IPS-20b (cell line): ENCODE measurements at regions not wholly inside any gene's neighbourhood (a gene's known extent, or its start where the extent isn't known, plus 50 kb on each side); places are given as distances from the start of the nearest gene placed in this dataset.

ENCODE experiments used
- H3K27ac ChIP-seq: one replicate; pipeline ENCODE4 v1.5.1; 2013; ENCODE audit warnings: low read length
- H3K27me3 ChIP-seq: 2 replicates; pipeline ENCODE4 v1.6.1; 2013; ENCODE audit warnings: mild to moderate bottlenecking, low read length, inconsistent platforms; ENCODE audit not compliant: insufficient read depth
- H3K36me3 ChIP-seq: 2 replicates; pipeline ENCODE4 v1.6.1; 2013; ENCODE audit warnings: low read depth, mild to moderate bottlenecking, inconsistent platforms, low read length, moderate library complexity; ENCODE audit not compliant: insufficient read depth
- H3K4me1 ChIP-seq: 2 replicates; pipeline ENCODE4 v1.6.1; 2013; ENCODE audit warnings: mild to moderate bottlenecking, control low read depth, inconsistent platforms, low read length, moderate library complexity; ENCODE audit not compliant: insufficient read depth
- H3K4me3 ChIP-seq: 2 replicates; pipeline ENCODE4 v1.5.1; 2013; ENCODE audit warnings: mild to moderate bottlenecking, low read length, inconsistent platforms
- H3K9ac ChIP-seq: 2 replicates; pipeline ENCODE4 v1.6.1; 2013; ENCODE audit warnings: low read depth, mild to moderate bottlenecking, inconsistent platforms, low read length, moderate library complexity
- H3K9me3 ChIP-seq: 2 replicates; pipeline ENCODE4 v1.6.1; 2013; ENCODE audit warnings: mild to moderate bottlenecking, low read depth, low read length, inconsistent platforms; ENCODE audit not compliant: insufficient read depth

GRCh38 chr2:217511850-217512249, 490.9 kb downstream of the TNS1 start:
- Histone ChIP-seq H3K4me3 (no peak overlapping the region), H3K27me3 (no peaks in the 10 kb centered on the region), H3K36me3 (no peaks in the 10 kb centered on the region), H3K4me1 (no peaks in the 10 kb centered on the region), H3K9ac (no peak overlapping the region), H3K27ac (no peak overlapping the region), H3K9me3 (no peaks in the 10 kb centered on the region)

DNA sequence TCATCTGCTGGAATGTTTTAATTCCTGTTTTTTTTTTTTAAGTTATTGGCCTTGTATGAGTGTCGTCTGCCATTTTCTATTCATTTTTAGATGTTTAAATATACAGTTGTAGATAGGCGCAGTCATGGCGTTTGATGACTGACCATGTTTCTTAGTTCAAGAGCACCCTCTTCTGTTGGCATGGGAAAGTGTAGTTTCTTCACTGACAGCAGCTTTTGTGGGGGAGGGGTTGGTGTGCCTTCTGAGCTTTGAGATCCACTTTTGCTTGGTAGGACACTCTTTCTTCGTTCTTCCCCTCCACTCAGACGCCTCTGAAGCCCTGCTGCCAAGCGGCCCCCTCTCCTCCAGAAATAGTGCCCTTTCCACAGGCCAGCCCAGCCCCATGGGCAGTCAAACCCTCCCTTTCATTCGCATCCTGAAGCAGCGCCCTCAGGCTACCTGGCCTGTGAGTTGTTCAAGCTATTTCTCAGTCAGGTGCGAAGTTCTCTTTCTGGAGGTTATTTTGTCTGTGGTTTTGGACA, 492.0 kb downstream of the TNS1 start:
- no peak overlapping the region; the same call in 1 of the 2 replicates for H3K4me3 ChIP-seq
- H3K9ac ChIP-seq, result no peak overlapping the region

GRCh38 chr2:217505303-217505702, 497.5 kb downstream of the TNS1 start:
- no peaks in the 10 kb centered on the region for H3K27me3 ChIP-seq
- H3K4me1 ChIP-seq, result no peaks in the 10 kb centered on the region
- H3K36me3 ChIP-seq, result no peaks in the 10 kb centered on the region
- no peak overlapping the region for H3K27ac ChIP-seq
- H3K9me3 ChIP-seq, result no peaks in the 10 kb centered on the region
- no peak overlapping the region for H3K9ac ChIP-seq
- no peak overlapping the region for H3K4me3 ChIP-seq

More for the DNA sequence above, 492.0 kb downstream of the TNS1 start:
- Histone ChIP-seq H3K27ac (no peak overlapping the region), H3K36me3 (no peaks in the 10 kb centered on the region), H3K27me3 (no peaks in the 10 kb centered on the region), H3K9me3 (no peaks in the 10 kb centered on the region), H3K4me1 (no peaks in the 10 kb centered on the region)

DNA sequence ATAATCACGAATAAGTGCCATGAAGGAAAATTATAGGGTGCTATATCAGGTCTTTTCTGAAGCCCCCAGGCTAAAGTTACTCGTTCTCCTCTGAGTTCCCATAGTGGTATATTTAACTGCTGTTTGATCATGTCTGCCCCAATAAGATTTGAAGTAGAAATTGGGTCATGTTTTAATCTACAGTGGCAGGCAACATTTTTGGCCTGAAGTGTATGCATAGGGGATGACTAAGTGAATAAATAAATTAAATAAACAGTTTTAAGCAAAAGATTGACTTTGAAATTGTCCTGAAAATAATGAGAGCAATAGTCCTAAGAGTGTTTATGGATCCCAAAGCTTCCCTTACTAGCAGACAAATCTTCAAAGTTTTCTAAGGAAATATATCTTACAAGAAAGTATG, 500.9 kb downstream of the TNS1 start:
- H3K27ac ChIP-seq, result no peak overlapping the region
- no peak overlapping the region for H3K9ac ChIP-seq
- H3K27me3 ChIP-seq, result no peaks in the 10 kb centered on the region
- no peaks in the 10 kb centered on the region for H3K4me1 ChIP-seq
- H3K36me3 ChIP-seq, result no peaks in the 10 kb centered on the region
- H3K4me3 ChIP-seq, result no peak overlapping the region
- H3K9me3 ChIP-seq, result no peaks in the 10 kb centered on the region

GRCh38 chr2:217497843-217498377, 504.9 kb downstream of the TNS1 start:
- Histone ChIP-seq H3K27me3 (no peaks in the 10 kb centered on the region), H3K4me3 (no peak overlapping the region), H3K9ac (no peak overlapping the region), H3K27ac (no peak overlapping the region), H3K9me3 (no peaks in the 10 kb centered on the region), H3K4me1 (no peaks in the 10 kb centered on the region), H3K36me3 (no peaks in the 10 kb centered on the region)

DNA sequence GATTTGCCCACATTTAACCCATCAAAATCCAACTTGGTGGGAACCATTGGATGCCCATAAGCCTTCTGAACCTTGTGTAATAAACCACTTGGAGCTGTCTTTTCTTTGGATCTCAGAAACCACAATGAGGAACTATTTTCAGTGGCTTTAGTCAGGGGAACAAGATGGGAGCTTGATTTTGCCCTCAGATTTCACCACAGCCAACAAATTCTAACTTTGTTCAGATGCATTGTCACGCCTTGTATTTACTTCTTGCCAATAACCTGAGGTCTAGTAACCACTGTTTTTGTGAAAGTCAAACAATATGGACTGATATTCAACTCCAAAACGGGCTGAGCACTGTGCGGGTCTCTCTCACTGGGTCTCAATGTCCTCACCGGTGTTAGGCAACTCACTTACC, 508.2 kb downstream of the TNS1 start:
- Histone ChIP-seq H3K27me3 (no peaks in the 10 kb centered on the region), H3K9me3 (no peaks in the 10 kb centered on the region), H3K27ac (no peak overlapping the region), H3K4me1 (no peaks in the 10 kb centered on the region), H3K9ac (no peak overlapping the region), H3K4me3 (no peak overlapping the region), H3K36me3 (no peaks in the 10 kb centered on the region)

- Histone ChIP-seq H3K4me1 (no peaks in the 10 kb centered on the region), H3K27me3 (no peaks in the 10 kb centered on the region), H3K4me3 (no peak overlapping the region), H3K36me3 (no peaks in the 10 kb centered on the region), H3K9me3 (no peaks in the 10 kb centered on the region), H3K9ac (no peak overlapping the region), H3K27ac (no peak overlapping the region)
These were observed 511.5 kb downstream of the TNS1 start for GRCh38 chr2:217491271-217491670.

GRCh38 chr2:217489145-217489960, 513.4 kb downstream of the TNS1 start:
- Histone ChIP-seq H3K4me1 (no peaks in the 10 kb centered on the region), H3K9me3 (no peaks in the 10 kb centered on the region), H3K36me3 (no peaks in the 10 kb centered on the region), H3K27ac (no peak overlapping the region), H3K4me3 (no peak overlapping the region), H3K9ac (no peak overlapping the region), H3K27me3 (no peaks in the 10 kb centered on the region)

- Histone ChIP-seq H3K4me1 (peaks cover 3% of the 10 kb centered on the region; the same call in 1 of the 2 replicates), H3K27ac (no peak overlapping the region), H3K9ac (no peak overlapping the region), H3K27me3 (no peaks in the 10 kb centered on the region), H3K4me3 (no peak overlapping the region), H3K9me3 (no peaks in the 10 kb centered on the region), H3K36me3 (no peaks in the 10 kb centered on the region)
These were observed 518.7 kb downstream of the TNS1 start for GRCh38 chr2:217484046-217484445.

GRCh38 chr2:217482056-217482710, 520.6 kb downstream of the TNS1 start:
- Histone ChIP-seq H3K27me3 (no peaks in the 10 kb centered on the region), H3K4me3 (no peak overlapping the region), H3K36me3 (no peaks in the 10 kb centered on the region), H3K4me1 (peaks cover 10% of the 10 kb centered on the region; the same call in 1 of the 2 replicates), H3K27ac (no peak overlapping the region), H3K9ac (no peak overlapping the region), H3K9me3 (no peaks in the 10 kb centered on the region)

- Histone ChIP-seq H3K27me3 (no peaks in the 10 kb centered on the region), H3K9ac (no peak overlapping the region), H3K36me3 (no peaks in the 10 kb centered on the region), H3K4me3 (no peak overlapping the region), H3K4me1 (peaks cover 10% of the 10 kb centered on the region; the same call in 1 of the 2 replicates), H3K27ac (no peak overlapping the region), H3K9me3 (no peaks in the 10 kb centered on the region)
These were observed 521.2 kb downstream of the TNS1 start for GRCh38 chr2:217481577-217481976.
